Lower lobe of right lung (tissue), 2 donors: ENCODE measurements at regions not wholly inside any gene's neighbourhood (a gene's known extent, or its start where the extent isn't known, plus 50 kb on each side); places are given as distances from the start of the nearest gene placed in this dataset.

Experiments
- ATAC-seq, 2 donors: fragments of 200-7000 bp; cut with Tn5 transposase; one replicate each; pipeline ENCODE4 v1.9.1; 2020 to 2022; ENCODE audit warnings: mild to moderate bottlenecking in 2 of 2, moderate library complexity in 2 of 2
- DNase-seq: peaks from one replicate; pipeline ENCODE4 v3.0.0-alpha.2; 2020
- H3K27ac ChIP-seq: fragments of 200-600 bp; one replicate; pipeline ENCODE4 v1.8.0; 2022
- H3K27me3 ChIP-seq: fragments of 200-600 bp; one replicate; pipeline ENCODE4 v1.8.0; 2022; ENCODE audit warnings: low read depth
- H3K36me3 ChIP-seq: fragments of 200-600 bp; one replicate; pipeline ENCODE4 v1.8.0; 2022; ENCODE audit warnings: mild to moderate bottlenecking
- H3K4me1 ChIP-seq: fragments of 200-600 bp; one replicate; pipeline ENCODE4 v1.8.0; 2022
- H3K4me3 ChIP-seq: fragments of 200-600 bp; one replicate; pipeline ENCODE4 v1.8.0; 2022; ENCODE audit warnings: mild to moderate bottlenecking
- H3K9me3 ChIP-seq: fragments of 200-600 bp; one replicate; pipeline ENCODE4 v1.8.0; 2022
- intact Hi-C: fragments of 100-400 bp; cut with DNase I; formaldehyde crosslinking; loops from one replicate; pipeline ENCODE4 v1.11.0; 2022
- TF ChIP-seq, protein P1 (sequence below): fragments of 200-600 bp; IDR thresholded peaks from one replicate; pipeline ENCODE4 v1.8.0; 2022; ENCODE audit warnings: antibody characterized with exemption, mild to moderate bottlenecking
- donor health status: DM: no; HTN: yes; CAD: no; lungs with severe emphysema.

DNA sequence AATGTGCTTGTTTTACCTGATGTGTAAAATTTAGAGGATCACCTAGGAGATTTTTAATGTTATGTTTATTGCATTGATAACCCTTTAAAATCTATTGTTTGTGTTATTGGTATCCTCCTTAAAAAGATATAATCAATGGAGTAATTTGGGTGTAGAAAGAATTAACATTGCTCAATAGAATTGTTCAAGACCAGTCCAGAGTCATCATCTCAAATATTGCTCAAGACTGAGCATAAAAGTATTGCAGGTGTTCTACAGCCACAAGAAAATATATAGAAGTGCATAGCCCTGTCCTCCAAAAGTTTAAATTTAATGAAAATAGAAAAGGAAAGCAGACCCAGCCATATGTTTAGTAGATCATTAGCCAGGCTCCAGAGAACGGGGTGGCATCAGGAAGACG, 102.5 kb upstream of the ARID2 start:
- Histone ChIP-seq H3K4me1 (no peaks in the 10 kb centered on the region), H3K27me3 (no peaks in the 10 kb centered on the region), H3K9me3 (no peaks in the 10 kb centered on the region), H3K27ac (no peak overlapping the region), H3K36me3 (no peaks in the 10 kb centered on the region), H3K4me3 (no peak overlapping the region)
- TF ChIP-seq, protein P1, sequence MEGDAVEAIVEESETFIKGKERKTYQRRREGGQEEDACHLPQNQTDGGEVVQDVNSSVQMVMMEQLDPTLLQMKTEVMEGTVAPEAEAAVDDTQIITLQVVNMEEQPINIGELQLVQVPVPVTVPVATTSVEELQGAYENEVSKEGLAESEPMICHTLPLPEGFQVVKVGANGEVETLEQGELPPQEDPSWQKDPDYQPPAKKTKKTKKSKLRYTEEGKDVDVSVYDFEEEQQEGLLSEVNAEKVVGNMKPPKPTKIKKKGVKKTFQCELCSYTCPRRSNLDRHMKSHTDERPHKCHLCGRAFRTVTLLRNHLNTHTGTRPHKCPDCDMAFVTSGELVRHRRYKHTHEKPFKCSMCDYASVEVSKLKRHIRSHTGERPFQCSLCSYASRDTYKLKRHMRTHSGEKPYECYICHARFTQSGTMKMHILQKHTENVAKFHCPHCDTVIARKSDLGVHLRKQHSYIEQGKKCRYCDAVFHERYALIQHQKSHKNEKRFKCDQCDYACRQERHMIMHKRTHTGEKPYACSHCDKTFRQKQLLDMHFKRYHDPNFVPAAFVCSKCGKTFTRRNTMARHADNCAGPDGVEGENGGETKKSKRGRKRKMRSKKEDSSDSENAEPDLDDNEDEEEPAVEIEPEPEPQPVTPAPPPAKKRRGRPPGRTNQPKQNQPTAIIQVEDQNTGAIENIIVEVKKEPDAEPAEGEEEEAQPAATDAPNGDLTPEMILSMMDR = no peak
- DNase-seq (no peak), ATAC-seq (no peak)
- intact Hi-C loops = no loop called here

DNA sequence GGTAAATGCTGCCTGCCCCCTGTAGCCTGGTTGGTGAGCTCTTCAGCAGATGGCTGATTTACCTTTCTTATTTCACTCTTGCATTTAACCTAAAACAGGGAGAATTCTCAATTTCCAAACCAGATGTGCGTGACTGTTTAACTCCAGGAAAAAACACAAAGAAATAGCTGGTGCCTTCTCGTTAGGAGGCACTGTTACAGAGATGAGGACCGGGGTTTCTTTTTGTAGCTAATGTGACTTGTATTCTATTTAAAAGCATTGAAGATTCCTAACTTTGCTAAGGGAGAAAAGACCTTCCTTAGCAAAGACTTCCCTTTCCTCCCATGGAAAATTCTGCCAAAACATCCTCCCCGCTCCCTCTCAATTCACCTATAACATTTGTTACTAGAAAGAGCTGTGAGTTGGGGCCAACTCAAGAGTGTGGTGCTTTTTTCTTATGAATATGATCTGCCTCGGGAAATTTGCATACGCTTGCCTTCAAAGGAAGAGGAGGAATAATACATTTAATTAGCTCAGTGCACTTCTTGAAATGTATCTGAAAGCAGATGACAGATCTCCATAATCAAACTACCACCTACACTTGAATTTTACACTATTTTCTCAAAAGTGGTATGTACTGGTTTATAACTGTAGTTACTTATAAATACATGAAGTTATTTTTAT, 102.0 kb upstream of the ARID2 start:
- TF ChIP-seq, protein P1 = no peak
- Histone ChIP-seq H3K27ac (no peak overlapping the region), H3K4me1 (no peaks in the 10 kb centered on the region), H3K27me3 (no peaks in the 10 kb centered on the region), H3K4me3 (no peak overlapping the region), H3K36me3 (no peaks in the 10 kb centered on the region), H3K9me3 (no peaks in the 10 kb centered on the region)
- ATAC-seq = no peak
- no peak for DNase-seq
- intact Hi-C loops = no loop called here

DNA sequence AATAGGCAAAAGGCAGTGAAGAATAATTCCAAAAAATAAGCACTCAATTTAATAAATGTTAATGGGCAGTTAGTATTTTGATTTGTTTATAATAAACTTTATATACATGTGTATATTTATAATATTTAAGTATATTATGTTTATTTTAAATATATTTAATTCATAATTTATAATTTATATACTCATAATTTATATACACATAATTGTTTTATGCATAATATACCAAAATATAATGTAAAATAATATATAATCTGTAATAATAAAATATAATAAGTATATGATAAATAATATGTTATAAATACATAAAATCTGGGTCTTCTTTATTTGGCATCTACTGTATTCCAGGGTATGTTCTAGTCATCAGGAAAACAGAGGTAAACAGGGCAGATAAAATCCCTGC, 100.2 kb upstream of the ARID2 start:
- TF ChIP-seq, protein P1 = no peak
- no peak for ATAC-seq

DNA sequence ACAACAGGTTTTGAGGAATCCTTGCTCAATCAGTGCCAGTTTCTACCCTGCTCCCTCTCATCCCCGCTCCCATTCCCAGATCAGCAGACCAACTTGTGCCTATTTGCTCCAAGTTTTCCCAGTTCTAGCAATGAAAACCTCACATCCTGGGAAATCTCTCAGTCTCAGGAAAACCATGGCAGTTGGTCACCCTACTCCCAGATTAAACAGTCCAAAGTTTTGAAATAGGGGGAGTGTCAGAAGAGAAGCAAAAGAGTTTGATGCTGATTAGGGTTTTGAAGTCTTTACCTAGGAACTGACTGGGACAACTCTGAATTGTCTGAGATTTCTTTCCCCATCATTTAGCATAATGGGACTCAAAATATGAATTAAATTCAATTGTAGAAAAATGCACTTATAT, 95.8 kb upstream of the ARID2 start:
- no peak overlapping the region for H3K27ac ChIP-seq
- no peaks in the 10 kb centered on the region for H3K4me1 ChIP-seq
- intact Hi-C loops = no loop called here
- H3K36me3 ChIP-seq = no peaks in the 10 kb centered on the region
- H3K27me3 ChIP-seq = no peaks in the 10 kb centered on the region
- H3K4me3 ChIP-seq = no peak overlapping the region
- TF ChIP-seq, protein P1 = no peak
- DNase-seq (no peak), ATAC-seq (no peak)
- no peaks in the 10 kb centered on the region for H3K9me3 ChIP-seq

More for the DNA sequence above, 100.2 kb upstream of the ARID2 start:
- intact Hi-C loops = no loop called here
- Histone ChIP-seq H3K27me3 (no peaks in the 10 kb centered on the region), H3K27ac (no peak overlapping the region), H3K4me3 (no peak overlapping the region), H3K36me3 (no peaks in the 10 kb centered on the region), H3K9me3 (no peaks in the 10 kb centered on the region), H3K4me1 (no peaks in the 10 kb centered on the region)
- DNase-seq = no peak

DNA sequence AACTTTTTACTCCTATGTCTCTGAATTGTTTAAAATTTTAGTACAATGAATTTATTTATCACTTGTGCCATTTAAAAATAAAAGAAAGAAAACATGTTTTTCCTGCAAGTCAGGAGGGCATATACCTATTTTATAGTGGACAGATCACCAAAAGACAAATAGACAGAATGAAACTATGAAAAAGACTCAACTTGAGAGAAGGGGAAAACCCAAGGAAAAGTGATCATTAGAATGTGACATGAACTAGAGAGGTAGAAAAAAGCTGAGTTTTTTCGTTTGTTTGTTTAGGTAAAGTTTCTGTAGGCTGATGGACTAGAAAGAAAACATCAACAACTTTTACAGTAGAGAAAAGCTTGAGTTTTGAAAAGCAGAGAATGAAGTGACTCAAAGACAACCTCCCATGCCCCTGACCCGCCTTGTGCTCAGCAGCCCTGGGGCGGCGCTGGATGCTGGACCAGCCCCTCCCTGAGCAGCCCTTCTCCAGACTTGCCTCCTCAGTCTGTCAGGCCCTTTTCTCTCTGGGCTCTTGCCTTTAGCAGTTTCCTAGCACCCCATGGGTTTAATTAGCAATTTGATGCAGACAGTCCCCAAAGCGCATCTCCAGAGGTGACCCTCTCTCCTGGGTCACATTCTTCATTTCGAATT, 95.1 kb upstream of the ARID2 start:
- Histone ChIP-seq H3K36me3 (no peaks in the 10 kb centered on the region), H3K27me3 (no peaks in the 10 kb centered on the region), H3K9me3 (no peaks in the 10 kb centered on the region), H3K4me3 (no peak overlapping the region), H3K4me1 (no peaks in the 10 kb centered on the region), H3K27ac (no peak overlapping the region)
- TF ChIP-seq, protein P1 = no peak
- DNase-seq (no peak), ATAC-seq (no peak)
- intact Hi-C loops = no loop called here
